ENCODE measurements at regions not wholly inside any gene's neighbourhood (a gene's known extent, or its start where the extent isn't known, plus 50 kb on each side); places are given as distances from the start of the nearest gene placed in this dataset.

- no peak for DNase-seq
- no peak for ATAC-seq
- intact Hi-C loops (cut with DNase I): no loop called here
Observed at GRCh38 chr9:73026375-73026774, 73.5 kb upstream of the ALDH1A1 start.

DNA sequence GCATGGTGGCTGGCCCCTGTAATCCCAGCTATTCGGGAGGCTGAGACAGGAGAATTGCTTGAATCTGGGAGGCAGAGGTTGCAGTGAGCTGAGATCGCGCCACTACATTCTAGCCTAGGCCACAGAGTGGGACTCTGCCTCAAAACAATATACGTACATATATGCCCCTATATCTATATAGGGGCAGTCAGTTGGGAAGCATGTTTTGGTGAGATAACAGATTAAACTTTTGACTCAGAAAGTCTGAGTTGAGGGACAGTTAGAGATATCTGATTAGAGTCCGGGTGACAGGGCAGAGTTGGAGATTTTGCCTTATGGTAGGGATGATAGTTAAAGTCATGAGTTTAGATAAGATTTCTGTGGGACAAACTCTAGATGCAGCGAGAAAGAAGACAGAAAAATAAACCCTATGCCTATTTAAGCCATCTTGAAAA lies 71.8 kb upstream of the ALDH1A1 start:
- DNase-seq: no peak
- intact Hi-C loops (cut with DNase I): loop anchor here in 1 of 2 donors (5.0 kb wide), 2 partner anchors 152 to 167 kb away; no protein-coding TSS in a partner anchor
- no peak for ATAC-seq

DNA sequence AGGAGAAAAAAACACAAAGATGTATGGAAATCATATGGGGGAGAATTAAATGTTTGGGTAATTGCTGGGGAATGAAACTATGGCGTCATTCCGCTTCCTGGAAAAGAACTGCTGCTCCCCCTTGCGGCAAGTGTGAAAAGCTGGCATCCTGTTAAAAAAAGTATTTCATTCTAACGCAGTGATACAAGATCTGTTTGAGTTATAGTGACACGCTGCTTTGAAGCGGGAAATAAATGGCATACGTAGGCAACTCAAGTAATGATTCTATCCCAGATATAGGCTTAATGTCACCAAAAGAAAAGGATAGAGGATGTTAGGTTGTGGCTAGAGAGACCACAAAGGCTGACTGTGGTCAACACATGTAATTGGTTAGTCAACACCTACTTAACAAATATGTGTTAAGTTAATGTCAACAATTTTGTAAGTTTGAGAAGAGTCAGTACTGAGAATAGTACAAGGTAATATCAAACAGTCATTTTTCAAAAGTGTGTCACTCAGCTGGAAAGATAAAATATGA lies 70.2 kb upstream of the ALDH1A1 start:
- ATAC-seq (peak in 1 of 2 donors; percentile 48), DNase-seq (peak; percentile 40)
- intact Hi-C loops (cut with DNase I): loop anchor here in 1 of 2 donors (5.0 kb wide), 2 partner anchors 151 to 166 kb away; no protein-coding TSS in a partner anchor

- DNase-seq (no peak), ATAC-seq (no peak)
- intact Hi-C loops (cut with DNase I): loop anchor here in 1 of 2 donors (5.0 kb wide), 2 partner anchors 150 to 165 kb away; no protein-coding TSS in a partner anchor
Observed at GRCh38 chr9:73022353-73022752, 69.5 kb upstream of the ALDH1A1 start.

- DNase-seq: no peak
- intact Hi-C loops (cut with DNase I): loop anchor here in 1 of 2 donors (5.0 kb wide), 2 partner anchors 149 to 164 kb away; no protein-coding TSS in a partner anchor
- no peak for ATAC-seq
Observed at GRCh38 chr9:73020877-73021276, 68.0 kb upstream of the ALDH1A1 start.

DNA sequence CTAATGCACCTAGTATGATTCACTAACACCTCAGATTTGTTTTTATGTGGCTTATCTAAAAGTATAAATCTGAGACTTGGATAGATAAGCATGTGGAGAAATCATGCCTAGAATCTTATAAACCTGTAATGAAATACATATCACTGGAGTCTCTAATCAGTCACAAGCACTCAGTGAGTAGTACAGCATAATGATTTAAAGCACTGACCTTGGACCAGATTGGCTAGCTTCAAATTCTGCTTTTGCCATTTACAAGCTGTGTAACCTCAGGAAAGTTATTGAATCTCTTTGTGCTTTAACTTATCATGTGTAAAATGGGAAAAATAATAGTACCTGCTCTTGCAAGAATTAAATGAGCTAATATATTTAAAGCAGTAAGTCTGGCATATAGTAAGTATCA lies 61.2 kb upstream of the ALDH1A1 start:
- no peak for ATAC-seq
- intact Hi-C loops (cut with DNase I): no loop called here
- no peak for DNase-seq

DNA sequence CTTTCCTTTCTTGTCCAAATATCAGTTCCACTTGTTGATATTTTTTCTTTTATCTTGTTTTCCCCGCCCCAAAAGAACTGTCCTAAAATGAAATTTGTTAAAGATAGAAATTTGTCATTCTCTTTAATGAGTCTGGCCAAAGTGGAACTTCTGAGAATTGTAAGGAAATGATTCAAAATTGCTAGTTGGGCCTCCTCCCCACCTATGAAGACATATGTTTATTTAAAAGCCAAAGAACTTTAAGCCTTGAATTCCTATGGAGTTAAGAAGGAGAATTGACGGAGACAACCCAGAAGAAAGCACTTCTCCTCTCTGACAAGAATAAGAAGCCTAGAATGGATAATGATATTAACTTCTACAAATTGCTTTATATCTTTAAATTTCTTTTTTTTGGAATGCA lies 59.1 kb upstream of the ALDH1A1 start:
- intact Hi-C loops (cut with DNase I): no loop called here
- no peak for DNase-seq
- no peak for ATAC-seq

DNA sequence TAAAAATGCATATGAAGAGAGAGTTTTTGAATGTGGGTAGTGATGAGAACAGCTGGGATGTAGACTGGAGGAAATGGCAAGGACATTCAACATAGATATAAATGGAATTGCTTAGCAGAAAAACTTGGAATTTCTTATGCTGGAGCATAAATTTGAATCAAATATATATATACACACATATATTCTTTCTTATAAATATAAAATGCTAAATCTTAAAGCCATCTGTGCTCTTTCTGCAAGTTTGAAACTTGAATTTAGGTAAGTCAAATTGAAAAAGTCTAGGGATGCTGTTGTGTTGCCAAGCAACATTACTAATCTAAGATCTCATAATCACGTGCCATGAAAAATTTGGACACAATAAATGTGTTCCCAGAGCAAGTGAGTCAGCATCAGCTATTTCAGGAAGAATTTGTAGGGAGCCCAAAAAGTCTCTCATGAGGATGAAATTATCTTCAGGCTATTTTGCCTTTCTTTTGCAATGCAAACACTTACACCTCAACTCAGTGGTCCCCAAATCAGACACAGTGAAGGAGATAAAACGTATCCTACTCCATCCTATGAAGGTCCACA lies 58.4 kb upstream of the ALDH1A1 start:
- no peak for DNase-seq
- ATAC-seq: peak in 1 of 2 donors; percentile 38
- intact Hi-C loops (cut with DNase I): no loop called here

- ATAC-seq: no peak
- intact Hi-C loops (cut with DNase I): no loop called here
- no peak for DNase-seq
Observed at GRCh38 chr9:73009649-73010288, 56.9 kb upstream of the ALDH1A1 start.

- DNase-seq (no peak), ATAC-seq (no peak)
- intact Hi-C loops (cut with DNase I): no loop called here
Observed at GRCh38 chr9:73007966-73008672, 55.3 kb upstream of the ALDH1A1 start.

GRCh38 chr9:73006986-73007385 lies 54.1 kb upstream of the ALDH1A1 start:
- ATAC-seq: no peak
- no peak for DNase-seq
- intact Hi-C loops (cut with DNase I): no loop called here

Data from left cardiac atrium (tissue), 4 donors.